ENCODE measurements at regions not wholly inside any gene's neighbourhood (a gene's known extent, or its start where the extent isn't known, plus 50 kb on each side); places are given as distances from the start of the nearest gene placed in this dataset.

GRCh38 chr7:155880721-155881120, 68.5 kb upstream of the SHH start:
- H3K4me3 ChIP-seq (replicated peaks in 1 of 2; ENCODE audit: low read depth in 2 of 2, low read length in 2 of 2): no peak overlapping the region
- TF ChIP-seq CTCF (IDR thresholded peaks at IDR 0.05; ENCODE audit: low read depth, low read length): no peak
- DNase-seq (ENCODE audit: low read depth in 2 of 2): no peak

- no peak for DNase-seq (ENCODE audit: low read depth in 2 of 2)
- no peak overlapping the region for H3K4me3 ChIP-seq (replicated peaks in 1 of 2; ENCODE audit: low read depth in 2 of 2, low read length in 2 of 2)
- TF ChIP-seq CTCF (IDR thresholded peaks at IDR 0.05; ENCODE audit: low read depth, low read length): no peak
Measured at GRCh38 chr7:155879592-155879991, 67.3 kb upstream of the SHH start.

GRCh38 chr7:155878674-155879073, 66.4 kb upstream of the SHH start:
- DNase-seq (ENCODE audit: low read depth in 2 of 2): no peak
- TF ChIP-seq CTCF (IDR thresholded peaks at IDR 0.05; ENCODE audit: low read depth, low read length): no peak
- no peak overlapping the region for H3K4me3 ChIP-seq (replicated peaks in 1 of 2; ENCODE audit: low read depth in 2 of 2, low read length in 2 of 2)

GRCh38 chr7:155878250-155878649, 66.0 kb upstream of the SHH start:
- no peak for TF ChIP-seq CTCF (IDR thresholded peaks at IDR 0.05; ENCODE audit: low read depth, low read length)
- no peak for DNase-seq (ENCODE audit: low read depth in 2 of 2)
- no peak overlapping the region for H3K4me3 ChIP-seq (replicated peaks in 1 of 2; ENCODE audit: low read depth in 2 of 2, low read length in 2 of 2)

GRCh38 chr7:155877167-155877566, 64.9 kb upstream of the SHH start:
- TF ChIP-seq CTCF (IDR thresholded peaks at IDR 0.05; ENCODE audit: low read depth, low read length): no peak
- DNase-seq (ENCODE audit: low read depth in 2 of 2): no peak
- H3K4me3 ChIP-seq (replicated peaks in 1 of 2; ENCODE audit: low read depth in 2 of 2, low read length in 2 of 2): no peak overlapping the region

GRCh38 chr7:155874411-155874810, 62.1 kb upstream of the SHH start:
- no peak overlapping the region for H3K4me3 ChIP-seq (replicated peaks in 1 of 2; ENCODE audit: low read depth in 2 of 2, low read length in 2 of 2)
- DNase-seq (ENCODE audit: low read depth in 2 of 2): no peak
- no peak for TF ChIP-seq CTCF (IDR thresholded peaks at IDR 0.05; ENCODE audit: low read depth, low read length)

GRCh38 chr7:155874010-155874409, 61.7 kb upstream of the SHH start:
- no peak for DNase-seq (ENCODE audit: low read depth in 2 of 2)
- H3K4me3 ChIP-seq (replicated peaks in 1 of 2; ENCODE audit: low read depth in 2 of 2, low read length in 2 of 2): no peak overlapping the region
- no peak for TF ChIP-seq CTCF (IDR thresholded peaks at IDR 0.05; ENCODE audit: low read depth, low read length)
